NCI-H1105 (cell line): ENCODE measurements at regions not wholly inside any gene's neighbourhood (a gene's known extent, or its start where the extent isn't known, plus 50 kb on each side); places are given as distances from the start of the nearest gene placed in this dataset.
A peak's percentile ranks its signal among the peaks of the same experiment; 100 is the strongest.
"Not testable (repeated sequence)": the region's sequence is repeated elsewhere in the genome, so short reads cannot be mapped to it uniquely, and the experiment has no call there.

Experiments
- DNase-seq: peaks from one replicate; lab custom pipeline; 2025; lab: John Stamatoyannopoulos, UW

GRCh38 chr12:74595696-74596095 lies 58.1 kb downstream of the ATXN7L3B start:
- no peak for DNase-seq

GRCh38 chr12:74598819-74599218 lies 61.2 kb downstream of the ATXN7L3B start:
- DNase-seq, result no peak

- DNase-seq, result no peak
Measured at GRCh38 chr12:74599932-74600331, 62.3 kb downstream of the ATXN7L3B start.

- DNase-seq, result not testable (repeated sequence)
Measured at GRCh38 chr12:74600817-74601216, 63.2 kb downstream of the ATXN7L3B start.

GRCh38 chr12:74602881-74603672 lies 65.4 kb downstream of the ATXN7L3B start:
- no peak for DNase-seq

- DNase-seq, result no peak
Measured at GRCh38 chr12:74608231-74608775, 70.7 kb downstream of the ATXN7L3B start.

- no peak for DNase-seq
Measured at GRCh38 chr12:74610711-74611110, 73.1 kb downstream of the ATXN7L3B start.

GRCh38 chr12:74614426-74614825 lies 76.8 kb downstream of the ATXN7L3B start:
- DNase-seq, result peak; percentile 70

GRCh38 chr12:74619084-74619483 lies 81.4 kb downstream of the ATXN7L3B start:
- no peak for DNase-seq

GRCh38 chr12:74619884-74620283 lies 82.2 kb downstream of the ATXN7L3B start:
- no peak for DNase-seq

GRCh38 chr12:74620921-74621320 lies 83.3 kb downstream of the ATXN7L3B start:
- peak; percentile 11 for DNase-seq

GRCh38 chr12:74624201-74624600 lies 86.6 kb downstream of the ATXN7L3B start:
- peak; percentile 62 for DNase-seq

GRCh38 chr12:74626397-74626796 lies 88.8 kb downstream of the ATXN7L3B start:
- DNase-seq, result no peak

GRCh38 chr12:74641262-74641661 lies 103.6 kb downstream of the ATXN7L3B start:
- DNase-seq, result no peak

- no peak for DNase-seq
Measured at GRCh38 chr12:74641694-74642093, 104.1 kb downstream of the ATXN7L3B start.

- no peak for DNase-seq
Measured at GRCh38 chr12:74644681-74645080, 107.0 kb downstream of the ATXN7L3B start.

- peak; percentile 73 for DNase-seq
Measured at GRCh38 chr12:74646831-74647230, 109.2 kb downstream of the ATXN7L3B start.

GRCh38 chr12:74647256-74647655 lies 109.6 kb downstream of the ATXN7L3B start:
- no peak for DNase-seq

- DNase-seq, result no peak
Measured at GRCh38 chr12:74656251-74656650, 118.6 kb downstream of the ATXN7L3B start.

GRCh38 chr12:74660442-74660841 lies 122.8 kb downstream of the ATXN7L3B start:
- DNase-seq, result no peak

GRCh38 chr12:74663958-74664357 lies 126.3 kb downstream of the ATXN7L3B start:
- DNase-seq, result no peak

GRCh38 chr12:74665690-74666089 lies 128.1 kb downstream of the ATXN7L3B start:
- DNase-seq, result no peak

- no peak for DNase-seq
Measured at GRCh38 chr12:74671421-74671820, 133.8 kb downstream of the ATXN7L3B start.

GRCh38 chr12:74676955-74677354 lies 139.3 kb downstream of the ATXN7L3B start:
- DNase-seq, result not testable (repeated sequence)
